GM19099 (cell line): ENCODE measurements at regions not wholly inside any gene's neighbourhood (a gene's known extent, or its start where the extent isn't known, plus 50 kb on each side); places are given as distances from the start of the nearest gene placed in this dataset.

Source experiments
- POLR2A ChIP-seq: IDR thresholded peaks from 3 replicates; pipeline ENCODE4 v1.6.1; 2011; ENCODE audit warnings: low read depth; ENCODE audit not compliant: insufficient read length; ENCODE audit errors: extremely low read depth

DNA sequence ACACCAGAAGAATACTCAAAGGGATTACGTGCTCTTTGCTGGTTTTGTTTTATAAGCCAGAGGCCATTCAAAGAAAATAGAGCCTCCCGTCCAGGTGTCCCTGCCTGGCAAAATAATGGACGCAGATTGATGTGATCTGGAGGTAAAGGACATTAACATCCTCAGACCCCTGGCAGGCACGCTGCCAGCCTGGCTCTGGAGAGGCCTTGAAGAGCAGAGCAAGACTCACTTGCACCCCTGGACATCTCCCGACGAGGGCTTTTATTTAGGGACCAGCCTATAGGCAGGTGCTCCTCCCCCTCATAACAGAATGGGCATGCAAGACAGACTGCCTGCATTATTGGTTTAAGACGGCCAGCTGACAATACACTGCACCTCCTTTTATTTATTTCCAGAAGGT, 291.3 kb downstream of the BCL11A start:
- TF ChIP-seq POLR2A = no peak

DNA sequence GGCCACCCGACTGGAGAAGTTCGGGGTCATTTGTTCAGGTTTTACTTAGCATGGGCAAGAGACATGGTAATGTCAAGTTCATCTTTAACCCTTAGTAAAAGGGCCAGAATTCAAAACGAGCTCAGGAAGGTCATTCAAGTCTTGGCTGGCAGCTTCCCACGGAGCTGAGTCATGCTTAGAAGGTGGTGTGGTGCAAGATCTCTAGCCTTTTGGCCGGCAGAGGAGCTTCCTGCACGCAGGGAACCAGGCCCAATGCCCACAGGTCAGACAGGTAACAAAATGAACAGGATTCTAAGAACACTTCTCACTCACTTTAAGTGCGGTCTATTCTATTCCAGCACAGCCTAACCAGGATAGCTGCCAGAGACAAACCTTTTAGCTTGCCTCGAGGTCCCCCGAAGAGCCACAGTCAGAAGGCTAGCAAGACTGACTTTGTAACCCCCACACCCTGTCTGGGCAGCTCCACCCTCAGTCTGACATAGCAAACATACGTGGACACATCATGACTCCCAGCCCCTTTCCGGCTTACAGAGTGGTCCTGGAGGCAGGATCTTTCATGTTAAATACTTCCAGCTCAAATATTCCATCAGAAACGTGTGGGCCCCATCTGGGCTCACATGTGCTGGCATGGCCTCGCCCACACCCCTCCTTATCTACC, 292.7 kb downstream of the BCL11A start:
- no peak for TF ChIP-seq POLR2A

DNA sequence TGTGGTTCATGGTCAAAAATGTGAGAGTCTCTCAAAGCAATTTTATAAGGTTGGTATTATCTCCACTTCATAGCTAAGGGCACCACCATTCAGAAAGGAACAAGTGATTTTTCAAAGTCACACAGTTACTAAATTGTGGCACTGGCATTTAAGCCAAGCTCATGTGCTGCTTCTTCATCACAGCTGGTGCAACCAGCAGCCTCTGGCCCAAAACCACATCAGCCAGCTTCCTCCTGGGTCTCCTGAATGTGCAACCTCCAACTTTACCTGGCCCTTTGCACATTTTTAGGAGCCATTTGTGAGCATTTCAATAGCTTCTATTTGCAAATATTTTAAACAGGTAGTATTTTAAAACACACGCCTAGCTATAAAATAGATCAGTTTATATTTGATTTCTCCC, 293.7 kb downstream of the BCL11A start:
- TF ChIP-seq POLR2A = no peak

DNA sequence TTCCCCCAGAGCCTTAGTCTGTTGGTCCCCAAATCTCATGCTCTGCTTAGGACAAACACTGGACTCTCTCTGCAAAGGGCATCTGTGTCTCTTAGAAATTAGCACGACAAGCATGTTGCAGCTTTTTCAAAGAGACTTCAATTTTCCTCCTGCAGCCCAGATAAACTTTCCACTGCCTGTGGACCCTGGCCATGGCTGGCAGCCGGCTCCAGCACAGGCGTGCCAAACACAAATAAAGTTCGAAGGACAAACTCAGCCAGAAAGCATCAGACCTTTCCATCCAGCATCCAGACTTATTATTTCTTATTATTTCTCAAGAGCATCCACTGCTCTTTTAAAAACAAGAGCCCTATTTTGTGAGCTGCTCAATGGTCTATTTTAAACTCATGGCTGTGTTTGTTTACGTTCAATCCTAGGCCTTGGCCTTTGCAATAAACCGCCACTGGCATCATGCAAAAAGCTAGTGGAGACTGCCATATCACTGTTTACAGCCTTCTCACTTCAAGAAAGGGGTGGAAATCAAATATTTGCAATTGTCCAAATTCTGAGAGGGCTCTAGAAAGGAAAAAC, 300.8 kb downstream of the BCL11A start:
- no peak for TF ChIP-seq POLR2A

DNA sequence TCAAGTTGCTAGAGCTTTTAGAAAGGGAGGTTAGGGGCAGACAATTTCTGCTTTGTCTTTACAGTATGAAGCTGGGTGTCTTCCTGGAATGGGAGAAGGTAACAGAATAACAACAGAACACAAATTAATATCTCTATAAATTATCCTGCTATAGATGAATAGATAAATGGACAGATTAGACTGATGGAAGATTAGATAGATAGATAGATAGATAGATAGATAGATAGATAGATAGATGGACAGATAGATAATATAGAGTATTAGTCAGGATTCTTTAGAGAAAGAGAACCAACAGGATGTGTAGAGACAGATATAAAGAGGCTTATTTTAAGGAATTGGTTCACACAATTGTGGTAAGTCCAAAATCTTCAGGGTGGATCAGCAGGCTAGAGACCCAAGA, 302.2 kb downstream of the BCL11A start:
- no peak for TF ChIP-seq POLR2A

DNA sequence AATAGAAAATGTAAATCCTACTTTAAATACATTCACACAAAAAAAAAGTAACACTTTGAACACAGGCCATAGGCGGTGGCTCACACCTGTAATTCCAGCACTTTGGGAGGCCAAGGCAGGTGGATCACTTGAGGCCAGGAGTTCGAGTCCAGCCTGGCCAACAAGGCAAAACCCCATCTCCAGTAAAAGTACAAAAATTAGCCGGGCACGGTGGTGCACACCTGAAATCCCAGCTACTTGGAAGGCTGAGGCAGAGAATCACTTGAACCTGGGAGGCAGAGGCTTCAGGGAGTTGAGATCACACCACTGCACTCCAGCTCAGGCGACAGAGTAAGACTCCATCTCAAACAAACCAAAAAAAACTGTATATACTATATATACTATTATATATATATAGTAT, 303.6 kb downstream of the BCL11A start:
- TF ChIP-seq POLR2A = no peak

DNA sequence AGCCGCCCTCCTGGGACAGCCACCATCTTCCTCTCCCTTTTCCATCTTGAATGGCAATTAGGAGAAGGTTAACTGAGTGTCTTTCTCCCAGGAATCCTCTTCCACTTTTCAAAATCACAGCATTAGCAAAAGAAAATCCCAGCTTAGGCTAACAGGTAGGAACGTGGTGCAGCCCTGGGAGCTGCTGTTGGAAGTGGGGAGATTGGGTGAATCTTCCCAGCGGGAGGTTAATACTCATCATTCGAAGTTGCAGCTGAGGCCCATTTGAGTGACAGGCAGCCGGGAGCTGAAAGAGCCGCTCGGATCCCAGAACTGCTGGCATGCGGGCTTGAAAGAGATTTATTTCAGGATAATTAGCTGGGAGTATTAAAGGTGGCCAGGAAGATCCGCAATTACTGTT, 306.0 kb downstream of the BCL11A start:
- no peak for TF ChIP-seq POLR2A

DNA sequence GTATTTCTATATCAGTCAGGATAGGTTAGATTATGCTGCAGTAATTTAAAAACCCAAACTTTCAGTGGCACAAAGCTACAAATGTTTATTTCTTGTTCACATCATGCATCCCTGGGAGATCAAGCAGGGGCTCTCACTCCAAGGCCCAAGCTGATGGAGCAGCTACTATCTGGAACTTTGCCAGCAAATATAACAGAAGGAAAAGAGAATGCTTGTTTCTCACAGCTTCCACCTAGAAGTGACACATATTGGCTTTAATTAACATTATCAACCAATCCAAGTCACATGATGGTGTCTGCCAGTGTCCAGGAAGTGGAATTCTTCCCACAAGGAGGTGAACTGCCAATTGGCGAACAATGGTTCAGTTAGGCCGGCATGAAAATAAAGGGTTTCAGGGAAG, 306.9 kb downstream of the BCL11A start:
- TF ChIP-seq POLR2A = no peak

DNA sequence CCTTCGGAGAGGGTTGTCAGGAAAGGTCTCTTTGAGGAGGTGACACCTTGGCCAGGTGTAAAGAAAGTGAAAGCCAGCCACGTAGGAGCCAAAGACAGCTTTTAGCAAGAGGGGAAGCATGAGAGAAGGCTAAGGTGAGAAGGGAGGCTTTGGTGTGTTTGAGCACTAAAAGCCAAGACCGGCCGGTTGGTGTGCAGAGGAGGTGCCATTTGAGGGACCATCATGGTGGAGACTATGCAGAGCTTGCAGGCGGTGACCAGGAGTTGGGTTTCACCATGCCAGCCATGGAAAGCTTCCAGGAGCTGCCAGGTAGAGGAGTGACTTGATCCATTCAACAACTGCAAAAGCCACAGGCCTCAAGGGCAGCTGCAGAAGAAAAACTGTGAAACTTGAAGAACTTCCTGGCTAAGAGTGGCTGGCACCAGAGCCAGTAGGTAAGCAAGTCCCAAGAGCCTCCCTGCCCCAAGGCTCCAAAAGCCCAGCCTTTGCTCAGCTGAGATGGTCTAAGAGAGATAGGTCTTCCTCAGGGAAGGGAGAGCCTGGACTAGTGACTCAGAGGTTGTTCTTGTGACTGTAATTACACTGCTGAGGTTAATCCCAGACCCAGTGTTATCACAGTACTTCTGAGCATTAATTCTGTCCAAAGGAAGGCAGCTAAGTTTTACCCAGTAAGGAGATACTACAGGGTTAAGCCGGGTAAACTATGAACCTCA, 319.0 kb downstream of the BCL11A start:
- TF ChIP-seq POLR2A = no peak

DNA sequence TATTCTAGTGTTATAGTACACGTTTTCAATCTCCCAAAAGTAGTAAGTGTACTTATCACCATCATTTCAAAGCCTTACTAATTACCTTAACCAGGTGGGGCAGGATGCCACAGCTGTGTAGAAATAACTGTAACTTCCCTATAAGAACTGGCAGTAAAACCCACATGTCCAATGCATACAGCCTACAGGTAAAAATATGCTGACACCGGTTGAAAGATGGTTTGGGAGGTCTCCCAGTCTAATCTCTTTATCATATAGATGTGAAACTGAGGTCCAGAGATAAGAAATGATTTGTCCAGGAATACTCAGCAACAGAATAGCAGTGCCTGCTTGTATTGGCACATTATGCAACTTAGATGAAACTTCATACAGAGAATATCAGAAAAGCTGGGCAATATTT, 322.9 kb downstream of the BCL11A start:
- TF ChIP-seq POLR2A = no peak

DNA sequence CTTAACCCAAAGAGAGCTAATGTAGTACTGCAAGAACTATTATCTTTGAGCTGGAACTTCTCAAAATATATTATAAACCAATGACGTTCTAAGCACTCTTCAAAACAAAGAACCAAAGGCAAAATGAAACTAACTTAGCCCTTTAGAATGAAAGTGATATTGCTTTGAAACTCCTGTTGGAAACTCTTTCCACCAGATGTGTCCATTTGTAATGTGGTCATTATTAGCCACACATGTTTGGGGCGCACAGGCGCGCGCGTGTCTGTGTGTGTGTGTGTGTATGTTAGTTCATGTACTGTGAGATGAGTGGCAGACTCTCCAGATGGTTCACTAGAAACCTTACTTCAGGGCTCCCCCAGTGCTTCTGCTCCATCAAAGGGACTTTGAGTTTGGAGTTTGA, 323.4 kb downstream of the BCL11A start:
- TF ChIP-seq POLR2A = no peak

DNA sequence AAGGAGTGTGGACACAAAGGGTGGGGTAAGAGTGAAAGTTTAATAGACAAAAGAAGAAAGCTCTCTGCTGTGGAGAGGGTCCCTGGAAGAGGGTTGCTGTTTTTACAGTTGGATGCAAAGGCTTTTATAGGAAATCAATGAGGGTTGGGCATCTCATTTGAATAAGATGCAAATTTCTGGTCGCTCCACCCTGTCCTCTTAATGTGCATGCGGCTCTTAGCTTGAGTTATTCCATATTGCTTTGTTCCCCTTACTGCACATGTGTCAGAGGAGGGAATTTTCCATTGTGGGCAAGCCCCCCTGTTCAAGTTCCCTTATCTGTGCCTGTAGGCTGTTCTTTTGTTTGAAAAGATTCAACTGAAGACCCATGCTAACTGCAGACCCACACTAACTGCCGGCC, 326.5 kb downstream of the BCL11A start:
- TF ChIP-seq POLR2A = no peak

DNA sequence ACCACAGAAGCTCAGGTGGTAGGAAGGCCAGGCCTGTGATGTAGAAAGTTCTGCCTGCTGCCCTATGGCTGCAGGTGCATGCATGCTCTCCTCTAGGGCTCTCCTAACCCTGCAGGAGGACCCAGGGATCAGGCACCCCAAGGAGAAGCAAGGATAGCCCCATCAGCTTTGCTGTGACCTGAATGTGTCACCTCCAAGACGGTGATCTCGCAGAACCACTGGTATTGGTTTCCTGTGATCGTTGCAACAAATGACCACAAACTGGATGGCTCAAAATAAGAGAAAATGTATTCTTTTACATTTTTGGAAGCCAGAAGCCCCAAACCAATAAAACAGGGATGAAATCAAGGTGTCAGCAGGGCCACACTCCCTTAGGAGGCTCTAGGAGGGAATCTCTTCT, 327.3 kb downstream of the BCL11A start:
- no peak for TF ChIP-seq POLR2A

DNA sequence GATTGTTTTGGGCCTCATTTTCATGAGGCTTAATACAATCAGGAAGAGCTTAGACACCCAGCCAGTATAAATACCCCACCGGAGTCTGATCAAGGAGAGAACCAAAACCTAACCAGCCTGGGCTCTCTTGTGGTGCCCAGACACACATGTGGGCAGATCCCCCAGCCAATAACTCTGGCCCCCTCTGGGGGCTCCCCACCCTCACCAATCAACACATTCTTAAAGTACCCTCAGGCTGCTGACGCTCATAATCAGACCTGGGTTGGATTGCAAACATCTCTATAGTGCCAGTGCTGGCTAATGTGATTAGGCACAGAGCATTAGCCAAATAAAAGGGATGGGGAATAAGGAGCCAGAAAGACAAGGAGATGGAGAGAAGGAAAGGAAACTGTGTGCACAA, 329.6 kb downstream of the BCL11A start:
- TF ChIP-seq POLR2A = no peak

DNA sequence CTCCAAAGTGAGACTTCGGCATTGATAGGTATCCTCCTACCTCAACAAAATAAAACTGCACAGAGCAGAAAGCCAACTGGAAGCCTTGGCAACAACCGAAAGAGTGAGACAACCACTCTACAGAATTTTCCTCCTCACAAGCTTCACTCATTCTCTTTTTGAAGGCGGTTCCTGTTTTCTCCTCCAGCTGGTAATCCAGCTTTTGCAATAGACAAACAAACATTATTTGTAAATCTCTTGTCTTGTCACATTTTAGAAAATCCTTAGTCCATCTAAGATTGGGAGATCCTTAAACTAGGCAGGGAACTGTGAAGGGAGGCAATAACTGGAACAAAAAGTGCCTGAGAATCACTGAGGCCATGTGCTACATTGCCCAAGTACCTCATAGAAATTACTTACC, 332.4 kb downstream of the BCL11A start:
- TF ChIP-seq POLR2A = no peak

DNA sequence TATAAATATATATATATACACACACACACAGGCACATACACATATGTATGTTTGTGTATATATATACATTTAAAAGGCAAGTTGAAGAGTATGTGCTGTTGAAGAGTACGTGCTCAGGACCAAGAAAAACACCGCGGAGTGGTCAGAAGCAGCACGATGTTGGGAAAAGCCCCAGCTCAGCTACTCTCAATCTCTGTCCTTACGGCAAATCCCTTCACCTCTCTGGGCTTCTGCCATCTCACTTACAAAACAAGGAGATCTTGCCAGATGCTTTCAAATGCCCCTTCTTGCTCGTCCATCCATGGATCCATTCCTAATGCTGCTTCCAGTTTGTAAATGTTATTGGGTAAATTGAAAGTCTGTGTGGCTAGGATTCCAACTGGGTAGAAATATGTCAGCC, 333.9 kb downstream of the BCL11A start:
- TF ChIP-seq POLR2A = no peak

DNA sequence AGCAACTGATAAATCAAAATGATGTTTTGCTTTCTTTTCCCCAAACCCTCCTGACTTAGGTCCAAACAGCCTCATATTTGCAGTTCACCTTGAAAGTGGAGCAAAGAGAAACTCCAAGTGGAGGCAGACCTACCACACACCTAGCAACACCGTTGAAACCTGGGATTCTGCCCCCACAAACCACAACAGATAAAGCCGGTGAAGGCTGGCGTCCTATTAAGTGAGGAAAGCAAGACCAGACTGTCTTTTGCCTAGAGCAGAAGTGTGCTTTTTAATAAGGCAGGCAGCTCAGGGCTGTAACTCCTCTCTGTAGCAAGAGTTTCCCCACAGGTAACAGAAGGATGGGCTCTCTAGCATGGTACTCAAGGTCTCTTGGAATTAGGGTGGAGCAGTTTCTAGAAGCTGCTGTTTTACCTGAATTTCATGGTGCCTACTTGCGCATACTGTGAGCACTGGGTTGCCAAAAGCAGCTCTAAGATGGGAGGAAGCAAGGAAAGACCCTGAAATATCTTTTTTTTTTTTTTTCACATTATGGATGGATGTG, 336.9 kb downstream of the BCL11A start:
- no peak for TF ChIP-seq POLR2A

DNA sequence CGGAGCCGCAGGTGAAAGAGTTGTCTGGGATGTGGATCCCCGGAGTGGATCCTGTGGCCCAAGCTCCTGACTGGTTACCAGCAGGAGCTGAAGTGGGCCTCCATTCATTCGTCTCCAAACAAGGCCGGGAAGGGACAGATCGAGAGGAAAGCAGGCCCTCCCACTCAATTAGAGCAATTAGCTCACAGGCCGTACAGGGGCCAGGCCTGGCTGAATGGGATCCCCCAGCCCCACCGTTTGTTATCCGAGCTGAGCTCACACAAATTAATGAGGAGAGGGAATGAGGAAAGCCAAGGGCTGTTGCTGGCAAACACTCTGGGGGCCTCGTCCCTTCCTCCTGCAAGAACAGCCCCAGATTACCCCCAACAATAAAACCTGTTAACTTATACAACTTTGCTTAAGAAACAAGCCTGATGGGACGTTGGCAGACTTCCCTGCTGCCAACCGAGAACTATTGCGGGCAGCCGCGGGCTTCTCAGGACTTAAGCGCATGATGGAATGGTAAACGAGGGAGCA, 338.0 kb downstream of the BCL11A start:
- TF ChIP-seq POLR2A = no peak
